Right lobe of liver (tissue), 6 donors: ENCODE measurements at regions not wholly inside any gene's neighbourhood (a gene's known extent, or its start where the extent isn't known, plus 50 kb on each side); places are given as distances from the start of the nearest gene placed in this dataset.
A peak's percentile ranks its signal among the peaks of the same experiment; 100 is the strongest.

Experiments
- ATAC-seq, 4 donors: fragments of 200-7000 bp; cut with Tn5 transposase; one replicate each; pipeline ENCODE4 v1.9.1; 2020; ENCODE audit warnings: mild to moderate bottlenecking in 4 of 4, moderate library complexity in 4 of 4
- DNase-seq, 3 donors: peaks; one replicate each; pipeline ENCODE4 v3.0.0-alpha.2; 2020
- H3K27ac ChIP-seq, 3 donors: fragments of 200-600 bp; one replicate each; pipeline ENCODE4 v1.8.0; 2022
- H3K27me3 ChIP-seq, 2 donors: fragments of 200-600 bp; one replicate each; pipeline ENCODE4 v1.8.0; 2022
- H3K36me3 ChIP-seq, 4 donors: fragments of 200-600 bp; sonication (generic) in 1 of 4; one replicate each; pipeline versions ENCODE4 v1.5.1 to v1.8.0; 2017 to 2022; ENCODE audit warnings: control low read depth in 1 of 4
- H3K4me1 ChIP-seq, 4 donors: fragments of 200-600 bp; sonication (generic) in 1 of 4; one replicate each; pipeline versions ENCODE4 v1.5.1 to v1.8.0; 2017 to 2022; ENCODE audit warnings: control low read depth in 1 of 4
- H3K4me3 ChIP-seq, 3 donors: fragments of 200-600 bp; one replicate each; pipeline ENCODE4 v1.8.0; 2022
- H3K9me3 ChIP-seq, 4 donors: fragments of 200-600 bp; sonication (generic) in 1 of 4; one replicate each; pipeline versions ENCODE4 v1.5.1 to v1.8.0; 2017 to 2022; ENCODE audit warnings: control low read depth in 1 of 4
- CTCF ChIP-seq, 4 donors: fragments of 200-600 bp in 3 of 4; fragments of 450-650 bp in 1 of 4; IDR thresholded peaks; one replicate each; pipeline versions ENCODE4 v1.5.1 to v1.8.0; 2016 to 2022; ENCODE audit warnings: antibody characterized with exemption in 4 of 4, mild to moderate bottlenecking in 2 of 4
- POLR2A ChIP-seq: fragments of 450-650 bp; IDR thresholded peaks from one replicate; pipeline ENCODE4 v1.6.1; 2017; ENCODE audit warnings: antibody characterized with exemption, mild to moderate bottlenecking
- WGBS: methylation state at CpG from one replicate; pipeline ENCODE4 v1.1.6; 2018; ENCODE audit warnings: low coverage, low lambda C conversion rate; ENCODE audit not compliant: insufficient coverage; ENCODE audit errors: missing lambda C conversion rate; 5-methylcytosine and 5-hydroxymethylcytosine counted together
- intact Hi-C, 2 donors: fragments of 100-400 bp; cut with DNase I; formaldehyde crosslinking; loops; one replicate each; pipeline versions ENCODE4 v1.11.2 to v1.14.1; 2022
- donor health status: DM: no; HTN: yes; CAD: no.
- donor health status: DM: no; HTN: no; CAD: no.
- donor health status: DM: no; HTN: no; CAD: no.
- donor health status: DM: no; HTN: yes; CAD: no.
- donor health status: DM: no; HTN: yes; CAD: no.

GRCh38 chr7:46022397-46022796 is 101.3 kb upstream of the IGFBP3 start:
- ATAC-seq (no peak), DNase-seq (no peak)
- H3K27ac ChIP-seq = no peak overlapping the region
- H3K9me3 ChIP-seq = no peaks in the 10 kb centered on the region
- H3K36me3 ChIP-seq = no peaks in the 10 kb centered on the region
- WGBS = 78% methylated on average over 2 of the region's 2 CpGs
- intact Hi-C loops = no loop called here
- TF ChIP-seq POLR2A = no peak
- no peak for TF ChIP-seq CTCF (IDR thresholded peaks at IDR 0.05)
- H3K27me3 ChIP-seq = no peaks in the 10 kb centered on the region
- no peak overlapping the region for H3K4me3 ChIP-seq
- peaks cover 0 to 9% (median 0%) of the 10 kb centered on the region in 4 donors for H3K4me1 ChIP-seq

GRCh38 chr7:46015107-46015868 is 94.2 kb upstream of the IGFBP3 start:
- no peaks in the 10 kb centered on the region for H3K36me3 ChIP-seq
- 38% methylated on average over 2 of the region's 13 CpGs for WGBS
- H3K27ac ChIP-seq = no peak overlapping the region
- DNase-seq (peak; percentile 22 to 57 (median 57)), ATAC-seq (peak in 3 of 4 donors; percentile 32 to 43 (median 36))
- no peak overlapping the region for H3K4me3 ChIP-seq
- intact Hi-C loops = no loop called here
- TF ChIP-seq POLR2A = no peak
- no peak for TF ChIP-seq CTCF (IDR thresholded peaks at IDR 0.05)
- H3K27me3 ChIP-seq = no peaks in the 10 kb centered on the region
- H3K9me3 ChIP-seq = no peaks in the 10 kb centered on the region
- H3K4me1 ChIP-seq = no peaks in the 10 kb centered on the region

- Histone ChIP-seq H3K4me3 (no peak overlapping the region), H3K27ac (no peak overlapping the region), H3K36me3 (no peaks in the 10 kb centered on the region), H3K9me3 (no peaks in the 10 kb centered on the region), H3K4me1 (no peaks in the 10 kb centered on the region), H3K27me3 (no peaks in the 10 kb centered on the region)
- 21% methylated on average over 1 of the region's 1 CpG for WGBS
- ATAC-seq (no peak), DNase-seq (no peak)
- no peak for TF ChIP-seq CTCF (IDR thresholded peaks at IDR 0.05)
- TF ChIP-seq POLR2A = no peak
- intact Hi-C loops = no loop called here
These were observed 90.4 kb upstream of the IGFBP3 start for GRCh38 chr7:46011501-46011900.

- H3K4me1 ChIP-seq = no peaks in the 10 kb centered on the region
- H3K27me3 ChIP-seq = no peaks in the 10 kb centered on the region
- no peaks in the 10 kb centered on the region for H3K36me3 ChIP-seq
- no peak for DNase-seq
- ATAC-seq = no peak
- no peak overlapping the region for H3K27ac ChIP-seq
- intact Hi-C loops = no loop called here
- no peak for TF ChIP-seq CTCF (IDR thresholded peaks at IDR 0.05)
- no peak for TF ChIP-seq POLR2A
- H3K9me3 ChIP-seq = no peaks in the 10 kb centered on the region
- H3K4me3 ChIP-seq = no peak overlapping the region
- WGBS = 100% methylated on average over 1 of the region's 2 CpGs
These were observed 90.0 kb upstream of the IGFBP3 start for GRCh38 chr7:46011059-46011458.
